ENCODE measurements at regions not wholly inside any gene's neighbourhood (a gene's known extent, or its start where the extent isn't known, plus 50 kb on each side); places are given as distances from the start of the nearest gene placed in this dataset.

DNA sequence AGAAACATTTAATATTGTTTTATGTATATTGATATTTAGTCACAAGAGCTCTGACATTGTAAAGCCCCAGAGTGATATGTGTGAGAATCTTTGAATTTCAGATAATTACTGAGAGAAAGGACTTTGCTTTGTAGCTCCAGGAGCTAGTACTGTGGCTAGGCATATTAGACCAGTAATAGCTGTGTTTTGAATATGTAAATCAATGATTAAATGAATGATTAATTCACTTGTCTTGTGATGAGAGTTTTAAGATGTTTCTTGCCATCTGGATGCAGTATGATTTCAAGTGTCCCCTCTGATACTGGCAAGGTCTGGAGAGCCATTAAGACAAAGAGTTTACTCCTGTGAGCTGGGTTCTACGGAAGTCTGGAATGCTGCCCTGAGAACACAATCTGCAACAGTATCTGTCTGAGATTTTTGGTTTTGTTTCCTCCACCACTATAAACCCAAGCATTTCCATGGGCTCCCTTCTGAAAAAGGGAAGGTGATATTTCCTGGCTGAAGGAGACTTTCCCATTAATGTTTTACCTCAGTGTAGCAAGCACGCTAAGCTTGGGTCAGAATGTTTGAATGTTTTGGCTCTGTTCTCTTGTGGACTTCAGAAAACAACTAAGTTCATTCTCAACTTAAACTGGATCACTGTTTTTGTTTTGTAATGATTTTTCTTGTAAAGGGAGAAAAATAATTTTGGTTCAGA, 61.3 kb upstream of the BICC1 start:
- Mint-ChIP-seq H3K4me1 (no peaks in the 10 kb centered on the region), H3K27ac (no peak overlapping the region)
- no peak for ATAC-seq

DNA sequence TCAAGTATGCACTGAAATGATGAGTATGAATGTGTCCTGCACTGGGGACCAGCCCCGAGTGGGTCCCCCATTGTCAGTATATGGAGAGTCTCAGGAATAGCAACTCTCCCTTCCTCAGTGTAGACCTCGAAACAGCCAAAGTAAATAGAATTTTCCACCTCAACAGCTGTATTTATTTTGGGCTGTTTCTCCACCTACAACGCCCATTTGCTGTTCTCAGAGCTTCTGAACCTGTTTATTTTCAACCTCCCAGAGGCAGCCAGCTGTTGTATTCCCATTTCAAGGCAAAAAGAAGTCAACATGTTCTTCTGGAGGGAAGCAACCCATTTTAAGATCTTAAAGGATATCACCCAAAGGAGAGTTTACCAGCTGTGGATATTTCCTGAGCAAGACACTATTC, 59.6 kb upstream of the BICC1 start:
- Mint-ChIP-seq H3K4me1 (no peaks in the 10 kb centered on the region), H3K4me3 (no peak overlapping the region), H3K27me3 (peaks cover 9% of the 10 kb centered on the region), H3K9me3 (no peaks in the 10 kb centered on the region), H3K27ac (no peak overlapping the region), H3K36me3 (no peaks in the 10 kb centered on the region)
- peak; percentile 53 for ATAC-seq

More for the DNA sequence above, 61.3 kb upstream of the BICC1 start:
- Mint-ChIP-seq H3K9me3 (no peaks in the 10 kb centered on the region), H3K27me3 (peaks cover 9% of the 10 kb centered on the region), H3K4me3 (no peak overlapping the region), H3K36me3 (no peaks in the 10 kb centered on the region)

DNA sequence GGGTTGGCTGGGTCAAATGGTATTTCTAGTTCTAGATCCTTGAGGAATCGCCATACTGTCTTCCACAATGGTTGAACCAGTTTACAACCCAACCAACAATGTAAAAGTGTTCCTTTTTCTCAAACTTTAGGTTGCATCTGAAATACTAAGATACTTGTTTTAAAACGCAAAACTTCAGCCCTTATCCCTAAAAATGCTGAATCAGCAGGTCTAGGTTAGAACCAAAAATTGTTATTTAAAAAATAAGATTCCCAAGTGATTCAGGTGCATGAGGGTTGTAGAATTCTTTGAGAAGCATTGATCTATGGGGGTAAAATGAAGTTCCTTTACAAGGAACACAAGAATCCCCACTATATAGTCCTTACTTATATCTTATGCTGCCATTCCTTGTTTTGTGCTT, 56.5 kb upstream of the BICC1 start:
- no peaks in the 10 kb centered on the region for H3K9me3 Mint-ChIP-seq
- no peaks in the 10 kb centered on the region for H3K4me1 Mint-ChIP-seq
- no peak overlapping the region for H3K27ac Mint-ChIP-seq

DNA sequence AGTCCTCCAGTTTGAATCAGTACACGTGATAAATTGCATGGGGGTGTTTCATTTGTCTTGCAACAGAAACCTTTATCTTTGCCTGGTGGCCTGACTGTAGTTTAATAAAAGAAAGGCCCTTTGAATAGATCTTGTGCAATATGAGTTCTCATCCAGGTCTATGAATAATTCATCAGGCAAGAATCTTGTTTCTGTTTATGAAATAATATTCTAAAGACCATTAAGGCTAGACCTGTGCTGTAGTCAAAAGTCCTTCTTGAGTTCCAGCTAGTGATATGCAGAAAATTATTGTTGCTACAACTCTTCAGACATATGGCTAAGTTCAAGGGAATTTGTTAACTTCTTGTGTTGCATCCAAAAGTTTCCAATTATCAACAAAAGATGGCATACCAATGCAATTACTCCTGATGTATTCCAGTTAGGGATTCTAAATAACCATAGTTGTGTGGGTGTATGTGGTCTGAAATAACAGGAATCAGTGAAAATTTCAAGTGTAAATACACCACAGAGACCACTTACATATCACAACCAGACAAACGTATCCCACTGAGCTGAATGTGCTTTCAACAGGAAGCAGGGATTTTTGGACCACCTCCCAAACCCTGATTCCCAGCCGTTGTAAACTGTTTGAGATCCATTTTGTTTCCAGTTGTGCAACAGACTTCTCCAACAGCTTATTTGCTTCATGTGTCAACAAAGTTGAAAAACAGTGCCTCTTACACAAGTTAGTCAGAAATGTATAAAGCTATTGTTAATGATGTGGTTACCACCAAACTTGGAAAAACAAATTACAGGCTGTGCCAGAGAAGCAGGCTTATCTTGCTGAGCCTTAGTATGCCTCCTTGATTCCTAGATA, 54.7 kb upstream of the BICC1 start:
- Mint-ChIP-seq H3K9me3 (peaks cover 4% of the 10 kb centered on the region), H3K36me3 (no peaks in the 10 kb centered on the region), H3K4me3 (no peak overlapping the region), H3K27me3 (no peaks in the 10 kb centered on the region), H3K27ac (no peak overlapping the region), H3K4me1 (no peaks in the 10 kb centered on the region)
- ATAC-seq, result no peak

More for the DNA sequence above, 56.5 kb upstream of the BICC1 start:
- H3K4me3 Mint-ChIP-seq, result no peak overlapping the region
- H3K36me3 Mint-ChIP-seq, result no peaks in the 10 kb centered on the region
- no peak for ATAC-seq
- no peaks in the 10 kb centered on the region for H3K27me3 Mint-ChIP-seq

DNA sequence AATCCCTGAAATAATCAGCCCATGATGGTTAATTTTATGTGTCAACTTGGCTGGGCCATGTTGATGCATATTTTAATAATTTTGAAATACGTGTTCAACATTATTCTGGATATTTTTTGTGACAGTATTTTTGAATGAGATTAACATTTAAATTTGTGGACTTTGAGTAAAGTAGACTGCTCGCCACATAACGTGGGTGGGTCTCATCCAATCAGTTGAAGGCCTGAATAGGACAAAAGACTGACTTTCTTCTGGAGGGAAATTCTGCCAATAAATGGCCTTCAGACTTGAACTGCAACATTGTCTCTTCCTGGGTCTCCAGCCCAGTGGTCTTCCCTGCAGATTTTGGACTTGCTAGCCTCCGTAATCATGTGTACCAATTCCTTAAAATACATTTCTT, 53.6 kb upstream of the BICC1 start:
- Mint-ChIP-seq H3K4me3 (no peak overlapping the region), H3K27ac (no peak overlapping the region), H3K36me3 (no peaks in the 10 kb centered on the region), H3K4me1 (no peaks in the 10 kb centered on the region), H3K27me3 (no peaks in the 10 kb centered on the region), H3K9me3 (peaks cover 5% of the 10 kb centered on the region)
- no peak for ATAC-seq

DNA sequence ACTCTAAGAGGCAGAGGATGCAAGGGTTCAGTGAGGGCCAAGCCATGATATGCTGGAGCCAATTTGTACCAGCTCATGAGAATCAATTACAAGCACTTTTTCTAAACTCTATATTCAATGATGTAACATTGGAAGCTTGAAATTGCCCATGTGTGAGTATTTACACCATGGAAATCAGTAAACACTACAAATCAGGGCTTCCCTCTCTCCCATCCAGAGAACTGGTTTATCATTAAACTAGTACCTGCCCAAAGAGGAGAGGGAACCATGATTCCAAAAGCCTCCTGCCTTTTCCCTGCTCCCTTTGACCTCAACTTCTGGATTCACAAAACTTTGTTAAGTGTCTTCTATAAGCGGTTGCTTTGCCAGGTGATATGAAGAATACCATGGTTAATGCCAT, 52.5 kb upstream of the BICC1 start:
- H3K4me3 Mint-ChIP-seq, result no peak overlapping the region
- no peak for ATAC-seq

DNA sequence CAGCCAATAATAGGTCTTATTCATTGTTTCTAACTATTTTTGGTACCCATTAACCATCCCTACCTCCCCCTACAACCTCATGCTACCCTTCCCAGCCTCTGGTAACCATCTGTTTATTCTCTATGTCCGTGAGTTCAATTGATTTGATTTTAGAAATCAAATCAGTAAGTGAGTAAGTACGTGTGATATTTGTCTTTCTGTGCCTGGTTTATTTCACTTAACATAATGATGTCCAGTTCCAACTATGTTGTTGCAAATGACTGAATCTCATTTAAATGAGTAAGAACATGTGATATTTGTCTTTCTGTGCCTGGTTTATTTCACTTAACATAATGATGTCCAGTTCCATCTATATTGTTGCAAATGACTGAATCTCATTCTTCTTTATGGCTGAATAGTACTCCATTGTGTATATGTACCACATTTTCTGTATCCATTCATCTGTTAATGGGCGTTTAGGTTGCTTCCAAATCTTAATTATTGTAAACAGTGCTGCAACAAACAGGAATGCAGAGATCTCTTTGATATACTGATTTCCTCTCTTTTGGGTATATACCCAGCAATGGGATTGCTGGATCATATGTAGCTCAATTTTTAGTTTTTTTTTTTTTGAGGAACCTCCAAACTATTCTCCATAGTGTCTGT, 49.7 kb upstream of the BICC1 start:
- Mint-ChIP-seq H3K9me3 (peaks cover 5% of the 10 kb centered on the region), H3K27ac (no peak overlapping the region), H3K4me1 (no peaks in the 10 kb centered on the region), H3K27me3 (no peaks in the 10 kb centered on the region), H3K36me3 (no peaks in the 10 kb centered on the region), H3K4me3 (no peak overlapping the region)
- ATAC-seq, result no peak

More for the DNA sequence above, 52.5 kb upstream of the BICC1 start:
- Mint-ChIP-seq H3K27ac (no peak overlapping the region), H3K36me3 (no peaks in the 10 kb centered on the region), H3K27me3 (no peaks in the 10 kb centered on the region), H3K9me3 (peaks cover 5% of the 10 kb centered on the region), H3K4me1 (no peaks in the 10 kb centered on the region)
